Trophoblast cell (in vitro differentiated cells and primary cell): ENCODE measurements at regions not wholly inside any gene's neighbourhood (a gene's known extent, or its start where the extent isn't known, plus 50 kb on each side); places are given as distances from the start of the nearest gene placed in this dataset.
A peak's percentile ranks its signal among the peaks of the same experiment; 100 is the strongest.

ENCODE experiments used
- DNase-seq, 2 donors: peaks; one replicate each; pipeline ENCODE4 v3.0.0-alpha.2; 2016
- H2AFZ ChIP-seq: 2 replicates; pipeline ENCODE4 v1.6.1; 2013; ENCODE audit warnings: low read length, moderate library complexity, mild to moderate bottlenecking; ENCODE audit not compliant: insufficient read depth, poor library complexity
- H2AK5ac ChIP-seq: 2 replicates; pipeline ENCODE4 v1.6.1; 2013; ENCODE audit warnings: mild to moderate bottlenecking, low read length
- H2BK120ac ChIP-seq: 2 replicates; pipeline ENCODE4 v1.6.1; 2013; ENCODE audit warnings: low read length, mild to moderate bottlenecking, moderate library complexity; ENCODE audit not compliant: insufficient read depth, poor library complexity
- H2BK12ac ChIP-seq: 2 replicates; pipeline ENCODE4 v1.6.1; 2013; ENCODE audit warnings: mild to moderate bottlenecking, low read length, moderate library complexity
- H2BK5ac ChIP-seq: 2 replicates; pipeline ENCODE4 v1.6.1; 2013; ENCODE audit warnings: low read length, low read depth, moderate library complexity, mild to moderate bottlenecking; ENCODE audit not compliant: poor library complexity
- H3K14ac ChIP-seq: 2 replicates; pipeline ENCODE4 v1.6.1; 2013; ENCODE audit warnings: mild to moderate bottlenecking, low read length
- H3K18ac ChIP-seq: 2 replicates; pipeline ENCODE4 v1.6.1; 2013; ENCODE audit warnings: mild to moderate bottlenecking, low read length
- H3K23ac ChIP-seq: 2 replicates; pipeline ENCODE4 v1.6.1; 2013; ENCODE audit warnings: low read length
- H3K27ac ChIP-seq: 2 replicates; pipeline ENCODE4 v1.5.1; 2013; ENCODE audit warnings: low read depth, mild to moderate bottlenecking, inconsistent platforms, low read length, moderate library complexity
- H3K27me3 ChIP-seq: 2 replicates; pipeline ENCODE4 v1.6.1; 2013; ENCODE audit warnings: inconsistent platforms, mild to moderate bottlenecking, low read length, moderate library complexity; ENCODE audit not compliant: insufficient read depth
- H3K36me3 ChIP-seq, 2 experiments: 1 replicate in 1 of 2; 2 replicates in 1 of 2; pipeline ENCODE4 v1.6.1; 2013; ENCODE audit warnings: low read length in 2 of 2, mild to moderate bottlenecking in 2 of 2, moderate library complexity in 1 of 2; ENCODE audit not compliant: insufficient read depth in 2 of 2, control insufficient read depth in 1 of 2
- H3K4ac ChIP-seq: 2 replicates; pipeline ENCODE4 v1.6.1; 2013; ENCODE audit warnings: low read depth, mild to moderate bottlenecking, low read length, moderate library complexity
- H3K4me1 ChIP-seq, 2 experiments: 1 replicate in 1 of 2; 2 replicates in 1 of 2; pipeline ENCODE4 v1.6.1; 2013; ENCODE audit warnings: low read length in 2 of 2, mild to moderate bottlenecking in 2 of 2, moderate library complexity in 1 of 2; ENCODE audit not compliant: insufficient read depth in 2 of 2, control insufficient read depth in 1 of 2
- H3K4me2 ChIP-seq: 2 replicates; pipeline ENCODE4 v1.6.1; 2013; ENCODE audit warnings: inconsistent platforms, mild to moderate bottlenecking, low read length, moderate library complexity
- H3K4me3 ChIP-seq: 2 replicates; pipeline ENCODE4 v1.5.1; 2013; ENCODE audit warnings: mild to moderate bottlenecking, low read depth, low read length, inconsistent platforms
- H3K79me1 ChIP-seq: one replicate; pipeline ENCODE4 v1.6.1; 2013; ENCODE audit warnings: low read length
- H3K79me2 ChIP-seq: 2 replicates; pipeline ENCODE4 v1.6.1; 2013; ENCODE audit warnings: low read length, mild to moderate bottlenecking; ENCODE audit not compliant: control insufficient read depth, insufficient read depth, poor library complexity
- H3K9ac ChIP-seq: 2 replicates; pipeline ENCODE4 v1.6.1; 2013; ENCODE audit warnings: mild to moderate bottlenecking, low read length
- H3K9me3 ChIP-seq: 2 replicates; pipeline ENCODE4 v1.6.1; 2013; ENCODE audit warnings: low read depth, mild to moderate bottlenecking, control low read depth, inconsistent platforms, low read length; ENCODE audit not compliant: insufficient read depth
- H4K12ac ChIP-seq: 2 replicates; pipeline ENCODE4 v1.6.1; 2013; ENCODE audit warnings: low read depth, mild to moderate bottlenecking, low read length, moderate library complexity
- H4K8ac ChIP-seq: 2 replicates; pipeline ENCODE4 v1.6.1; 2013; ENCODE audit warnings: low read depth, mild to moderate bottlenecking, low read length, moderate library complexity
- H4K91ac ChIP-seq: one replicate; pipeline ENCODE4 v1.6.1; 2013; ENCODE audit warnings: low read depth, mild to moderate bottlenecking, low read length, moderate library complexity
- WGBS: extraction: QIAGEN DNeasy Blood & Tissue Kit; methylation state at CpG from one replicate; pipeline ENCODE4 v1.1.7; 2013; ENCODE audit warnings: missing lambda C conversion rate; ENCODE audit not compliant: insufficient read length, insufficient coverage; ENCODE audit errors: extremely low coverage; 5-methylcytosine and 5-hydroxymethylcytosine counted together

GRCh38 chr1:80251171-80251570 is 1244.6 kb upstream of the ADGRL4 start:
- DNase-seq, result no peak
- Histone ChIP-seq H3K4me2 (no peak overlapping the region), H2BK5ac (no peak overlapping the region), H2BK120ac (no peak overlapping the region), H2AFZ (no peak overlapping the region), H3K23ac (no peak overlapping the region), H4K8ac (no peak overlapping the region), H3K27me3 (no peaks in the 10 kb centered on the region), H3K4me3 (no peak overlapping the region), H3K36me3 (no peaks in the 10 kb centered on the region), H3K18ac (no peak overlapping the region), H3K27ac (no peak overlapping the region), H3K4me1 (no peaks in the 10 kb centered on the region), H3K14ac (no peak overlapping the region), H3K9ac (no peak overlapping the region), H2BK12ac (no peak overlapping the region), H3K79me1 (no peaks in the 10 kb centered on the region), H3K4ac (no peak overlapping the region), H4K12ac (no peak overlapping the region), H3K9me3 (no peaks in the 10 kb centered on the region), H2AK5ac (no peak overlapping the region), H3K79me2 (no peaks in the 10 kb centered on the region), H4K91ac (no peak overlapping the region)

- Histone ChIP-seq H4K91ac (no peak overlapping the region), H3K14ac (no peak overlapping the region), H3K4me1 (no peaks in the 10 kb centered on the region), H3K9me3 (no peaks in the 10 kb centered on the region), H2BK12ac (no peak overlapping the region), H3K18ac (no peak overlapping the region), H3K79me1 (no peaks in the 10 kb centered on the region), H2BK120ac (no peak overlapping the region), H2AFZ (no peak overlapping the region), H3K4ac (no peak overlapping the region), H3K27ac (no peak overlapping the region), H2AK5ac (no peak overlapping the region), H3K4me3 (no peak overlapping the region), H3K36me3 (no peaks in the 10 kb centered on the region), H3K27me3 (no peaks in the 10 kb centered on the region), H4K8ac (no peak overlapping the region), H3K79me2 (no peaks in the 10 kb centered on the region), H4K12ac (no peak overlapping the region), H3K4me2 (no peak overlapping the region), H3K23ac (no peak overlapping the region), H2BK5ac (no peak overlapping the region), H3K9ac (no peak overlapping the region)
- WGBS, result no CpG with 5 or more reads among the region's 3 CpGs
- peak in 1 of 2 donors; percentile 24 for DNase-seq
Observed at GRCh38 chr1:80250573-80251168, 1244.1 kb upstream of the ADGRL4 start.

GRCh38 chr1:80249699-80250098 is 1243.2 kb upstream of the ADGRL4 start:
- no peak overlapping the region for H2BK12ac ChIP-seq
- H3K23ac ChIP-seq, result no peak overlapping the region
- no peak overlapping the region for H3K14ac ChIP-seq
- no peaks in the 10 kb centered on the region for H3K27me3 ChIP-seq
- H2BK5ac ChIP-seq, result no peak overlapping the region
- H3K27ac ChIP-seq, result no peak overlapping the region
- H3K18ac ChIP-seq, result no peak overlapping the region
- no peaks in the 10 kb centered on the region for H3K36me3 ChIP-seq
- WGBS, result no CpG with 5 or more reads among the region's 1 CpG
- H3K9ac ChIP-seq, result no peak overlapping the region
- no peak overlapping the region for H3K4me3 ChIP-seq
- H2BK120ac ChIP-seq, result no peak overlapping the region
- H4K91ac ChIP-seq, result no peak overlapping the region
- H2AK5ac ChIP-seq, result no peak overlapping the region
- H3K79me2 ChIP-seq, result no peaks in the 10 kb centered on the region
- no peaks in the 10 kb centered on the region for H3K4me1 ChIP-seq
- H4K8ac ChIP-seq, result no peak overlapping the region
- H3K4ac ChIP-seq, result no peak overlapping the region
- H3K4me2 ChIP-seq, result no peak overlapping the region
- H3K79me1 ChIP-seq, result no peaks in the 10 kb centered on the region
- DNase-seq, result no peak
- H4K12ac ChIP-seq, result no peak overlapping the region
- H3K9me3 ChIP-seq, result no peaks in the 10 kb centered on the region
- H2AFZ ChIP-seq, result no peak overlapping the region

DNA sequence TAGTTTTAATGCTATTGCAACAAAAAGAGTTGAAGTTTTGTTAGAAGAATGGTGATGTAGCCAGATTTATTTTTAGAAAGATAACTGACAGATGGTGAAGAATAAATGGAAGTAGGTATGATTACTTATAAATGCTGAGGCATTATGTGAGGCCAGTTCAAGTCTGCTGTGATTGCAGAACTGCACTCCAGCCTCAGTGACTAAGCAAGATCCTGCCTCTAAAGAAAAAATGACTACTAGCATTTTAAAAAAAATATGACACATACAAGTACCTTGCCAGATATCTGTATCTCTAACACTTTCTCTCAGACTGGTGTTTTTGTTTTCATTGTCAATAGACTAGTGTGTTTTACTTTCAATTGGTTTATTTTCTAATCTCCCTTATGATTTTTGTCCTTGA is 1242.4 kb upstream of the ADGRL4 start:
- H3K9ac ChIP-seq, result no peak overlapping the region
- no peak overlapping the region for H2AFZ ChIP-seq
- DNase-seq, result peak in 1 of 2 donors; percentile 24
- H3K4me1 ChIP-seq, result no peaks in the 10 kb centered on the region
- no peaks in the 10 kb centered on the region for H3K79me1 ChIP-seq
- no peak overlapping the region for H4K8ac ChIP-seq
- no peak overlapping the region for H2BK120ac ChIP-seq
- no peak overlapping the region for H3K23ac ChIP-seq
- no peaks in the 10 kb centered on the region for H3K9me3 ChIP-seq
- H2BK5ac ChIP-seq, result no peak overlapping the region
- no peak overlapping the region for H4K12ac ChIP-seq
- H3K4ac ChIP-seq, result no peak overlapping the region
- no peak overlapping the region for H3K14ac ChIP-seq
- no peak overlapping the region for H2BK12ac ChIP-seq
- H3K27ac ChIP-seq, result no peak overlapping the region
- no peaks in the 10 kb centered on the region for H3K36me3 ChIP-seq
- no peak overlapping the region for H3K18ac ChIP-seq
- H3K27me3 ChIP-seq, result no peaks in the 10 kb centered on the region
- H3K4me2 ChIP-seq, result no peak overlapping the region
- H3K79me2 ChIP-seq, result no peaks in the 10 kb centered on the region
- H4K91ac ChIP-seq, result no peak overlapping the region
- no peak overlapping the region for H2AK5ac ChIP-seq
- no peak overlapping the region for H3K4me3 ChIP-seq
